ENCODE measurements at regions not wholly inside any gene's neighbourhood (a gene's known extent, or its start where the extent isn't known, plus 50 kb on each side); places are given as distances from the start of the nearest gene placed in this dataset.
A peak's percentile ranks its signal among the peaks of the same experiment; 100 is the strongest.

DNA sequence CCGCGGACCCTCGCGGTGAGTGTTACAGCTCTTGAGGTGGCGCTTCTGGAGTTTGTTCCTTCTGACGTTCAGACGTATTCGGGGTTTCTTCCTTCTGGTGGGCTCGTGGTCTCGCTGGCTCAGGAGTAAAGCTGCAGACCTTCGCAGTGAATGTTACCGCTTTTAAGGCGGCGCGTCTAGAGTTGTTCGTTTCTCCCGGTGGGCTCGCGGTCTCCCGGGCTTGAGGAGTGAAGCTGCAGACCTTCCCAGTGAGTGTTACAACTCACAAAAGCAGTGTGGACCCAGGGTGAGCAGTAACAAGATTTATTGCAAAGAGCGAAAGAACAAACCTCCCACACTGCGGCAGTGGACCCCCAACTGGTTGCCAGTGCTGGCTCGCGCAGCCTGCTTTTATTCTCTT lies 177.1 kb downstream of the UACA start:
- Mint-ChIP-seq H3K4me1 (peaks cover 19 to 24% of the 10 kb centered on the region in 2 experiments), H3K4me3 (peak overlapping the region; percentile 60 to 70; a peak in 4 of 5 replicates)
- peak; percentile 21 for DNase-seq

More for the DNA sequence above, 177.1 kb downstream of the UACA start:
- no peak overlapping the region for H2AFZ ChIP-seq (ENCODE audit: low read length)
- H2BK12ac ChIP-seq (ENCODE audit: insufficient read length, low read depth, low read length), result no peak overlapping the region
- no peaks in the 10 kb centered on the region for H3K9me3 ChIP-seq (ENCODE audit: control insufficient read depth, low read depth, low read length)
- no peak overlapping the region for H3K18ac ChIP-seq (ENCODE audit: insufficient read length, low read depth, low read length)
- H3K27me3 Mint-ChIP-seq (ENCODE audit: low read depth), result peaks cover 35% of the 10 kb centered on the region
- H3K79me1 ChIP-seq (ENCODE audit: insufficient read depth, low read depth, low read length, poor library complexity, severe bottlenecking), result no peaks in the 10 kb centered on the region
- no peak overlapping the region for H4K91ac ChIP-seq (ENCODE audit: insufficient read length, low read depth, low read length)
- H4K8ac ChIP-seq (replicated peaks; ENCODE audit: insufficient read length, low read depth, low read length), result no peak overlapping the region
- H3K23ac ChIP-seq (ENCODE audit: insufficient read length, low read depth, low read length), result no peak overlapping the region
- H2BK120ac ChIP-seq (ENCODE audit: low read depth, low read length, poor library complexity, severe bottlenecking), result no peak overlapping the region
- no peak overlapping the region for H3T11ph ChIP-seq (ENCODE audit: low read length)
- H3K14ac ChIP-seq (ENCODE audit: insufficient read depth, low read length), result no peak overlapping the region
- no CpG with 5 or more reads among the region's 24 CpGs for WGBS (ENCODE audit: extremely low coverage, insufficient read length, low lambda C conversion rate)
- no peak overlapping the region for H4K5ac ChIP-seq (ENCODE audit: insufficient read length, low read depth, low read length)
- no peak overlapping the region for H2BK20ac ChIP-seq (ENCODE audit: low read depth, low read length, poor library complexity, severe bottlenecking)
- H3K4me1 ChIP-seq (ENCODE audit: insufficient read depth, low read length), result no peaks in the 10 kb centered on the region
- H3K79me2 ChIP-seq (ENCODE audit: insufficient read depth, low read length), result no peaks in the 10 kb centered on the region
- H4K20me1 ChIP-seq (ENCODE audit: control insufficient read depth, insufficient read depth, insufficient read length), result no peaks in the 10 kb centered on the region
- H2AK5ac ChIP-seq (ENCODE audit: insufficient read length, low read length), result no peak overlapping the region
- peak overlapping the region; percentile 86 for H3K4me2 ChIP-seq (ENCODE audit: insufficient read depth, insufficient read length, low read length)
- TF ChIP-seq, protein P1, sequence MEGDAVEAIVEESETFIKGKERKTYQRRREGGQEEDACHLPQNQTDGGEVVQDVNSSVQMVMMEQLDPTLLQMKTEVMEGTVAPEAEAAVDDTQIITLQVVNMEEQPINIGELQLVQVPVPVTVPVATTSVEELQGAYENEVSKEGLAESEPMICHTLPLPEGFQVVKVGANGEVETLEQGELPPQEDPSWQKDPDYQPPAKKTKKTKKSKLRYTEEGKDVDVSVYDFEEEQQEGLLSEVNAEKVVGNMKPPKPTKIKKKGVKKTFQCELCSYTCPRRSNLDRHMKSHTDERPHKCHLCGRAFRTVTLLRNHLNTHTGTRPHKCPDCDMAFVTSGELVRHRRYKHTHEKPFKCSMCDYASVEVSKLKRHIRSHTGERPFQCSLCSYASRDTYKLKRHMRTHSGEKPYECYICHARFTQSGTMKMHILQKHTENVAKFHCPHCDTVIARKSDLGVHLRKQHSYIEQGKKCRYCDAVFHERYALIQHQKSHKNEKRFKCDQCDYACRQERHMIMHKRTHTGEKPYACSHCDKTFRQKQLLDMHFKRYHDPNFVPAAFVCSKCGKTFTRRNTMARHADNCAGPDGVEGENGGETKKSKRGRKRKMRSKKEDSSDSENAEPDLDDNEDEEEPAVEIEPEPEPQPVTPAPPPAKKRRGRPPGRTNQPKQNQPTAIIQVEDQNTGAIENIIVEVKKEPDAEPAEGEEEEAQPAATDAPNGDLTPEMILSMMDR (conservative IDR thresholded peaks at IDR 0.05), result no peak
- H3K9me3 Mint-ChIP-seq, result peaks cover 6 to 7% of the 10 kb centered on the region in 2 experiments
- no peak overlapping the region for H3K9ac ChIP-seq (ENCODE audit: extremely low read depth, insufficient read length, low read length)
- no peak overlapping the region for H3K27ac ChIP-seq (ENCODE audit: insufficient read length, low read depth, low read length)
- peaks cover 0 to 5% (median under 1%) of the 10 kb centered on the region in 3 experiments; a peak in 4 of 7 replicates for H3K36me3 Mint-ChIP-seq (ENCODE audit: insufficient read depth in 1 of 3, low read depth in 3 of 3)
- no peak overlapping the region for H3K4ac ChIP-seq (ENCODE audit: low read depth, low read length)
- peak overlapping the region in 1 of 3 experiments; percentile 44; a peak in 1 of 7 replicates for H3K27ac Mint-ChIP-seq
- no peak overlapping the region for H3K56ac ChIP-seq (ENCODE audit: insufficient read length, low read depth, low read length)
- H3K23me2 ChIP-seq (ENCODE audit: insufficient read length, low read depth, low read length, poor library complexity, severe bottlenecking), result peaks cover 11% of the 10 kb centered on the region
- H2BK15ac ChIP-seq (ENCODE audit: low read depth, low read length), result no peak overlapping the region
- no peak overlapping the region for H2BK5ac ChIP-seq (ENCODE audit: insufficient read length, low read length)
- H3K27me3 ChIP-seq (ENCODE audit: insufficient read depth, low read length), result peaks cover 5% of the 10 kb centered on the region; the same call in 1 of the 2 replicates
